OCI-LY7 (cell line): ENCODE measurements at regions not wholly inside any gene's neighbourhood (a gene's known extent, or its start where the extent isn't known, plus 50 kb on each side); places are given as distances from the start of the nearest gene placed in this dataset.

Source experiments
- BruUV-seq: library from RNA; stranded (reverse); fragments of 400-500 nt; replicated peaks from 2 replicates; lab custom pipeline; 2021; lab: Mats Ljungman, UMichigan
- CTCF ChIA-PET: fragments of 300-600 bp; sonication (Branson Sonifier 250); formaldehyde crosslinking; loops from one replicate; lab custom pipeline; 2022; ENCODE audit warnings: antibody characterized with exemption; ENCODE audit not compliant: unreplicated experiment; lab: Charles Lee
- POLR2A ChIA-PET: fragments of 300-600 bp; sonication (Branson Sonifier 250); formaldehyde crosslinking; loops from one replicate; lab custom pipeline; 2022; ENCODE audit warnings: antibody characterized with exemption; lab: Charles Lee
- DNase-seq: peaks from one replicate; pipeline ENCODE4 v3.0.0-alpha.2; 2015; ENCODE audit warnings: low spot score
- H2AFZ ChIP-seq: fragments of 200-600 bp; sonication (generic), shearing (Covaris generic); 2 replicates; pipeline ENCODE4 v1.6.1; 2014; ENCODE audit warnings: mild to moderate bottlenecking, antibody characterized with exemption, low read length, moderate library complexity
- H3K27ac ChIP-seq: fragments of 200-600 bp; sonication (generic); 2 replicates; pipeline ENCODE4 v1.5.1; 2014; ENCODE audit warnings: mixed run types, low read depth, mild to moderate bottlenecking, moderate library complexity, low read length, inconsistent platforms; ENCODE audit not compliant: poor library complexity, severe bottlenecking
- H3K36me3 ChIP-seq: fragments of 200-600 bp; sonication (generic); 2 replicates; pipeline ENCODE4 v1.6.1; 2014; ENCODE audit warnings: mild to moderate bottlenecking, antibody characterized with exemption, low read length, moderate library complexity, mixed read lengths; ENCODE audit not compliant: insufficient read depth
- H3K4me1 ChIP-seq: fragments of 200-600 bp; sonication (generic); 2 replicates; pipeline ENCODE4 v1.5.1; 2014; ENCODE audit warnings: mild to moderate bottlenecking, low read length; ENCODE audit not compliant: insufficient read depth, poor library complexity, severe bottlenecking
- H3K4me2 ChIP-seq: fragments of 200-600 bp; sonication (generic); 2 replicates; pipeline ENCODE4 v1.6.1; 2014; ENCODE audit warnings: mild to moderate bottlenecking, low read length
- H3K4me3 ChIP-seq: fragments of 200-600 bp; sonication (generic); 2 replicates; pipeline ENCODE4 v1.5.1; 2014; ENCODE audit warnings: mild to moderate bottlenecking, low read depth, low read length; ENCODE audit not compliant: poor library complexity, severe bottlenecking
- H3K79me2 ChIP-seq: fragments of 200-600 bp; sonication (generic); 2 replicates; pipeline ENCODE4 v1.6.1; 2016; ENCODE audit warnings: low read depth, mild to moderate bottlenecking, low read length, moderate library complexity, mixed read lengths; ENCODE audit not compliant: insufficient read depth
- H3K9me2 ChIP-seq: fragments of 200-600 bp; sonication (generic); 2 replicates; pipeline ENCODE4 v1.6.1; 2016; ENCODE audit warnings: mild to moderate bottlenecking, low read length, mixed read lengths; ENCODE audit not compliant: insufficient read depth
- H3K9me3 ChIP-seq: fragments of 200-600 bp; sonication (generic); 2 replicates; pipeline ENCODE4 v1.6.1; 2014; ENCODE audit warnings: mild to moderate bottlenecking, mixed run types, low read length, mixed read lengths
- H4K20me1 ChIP-seq: fragments of 200-600 bp; sonication (generic); 2 replicates; pipeline ENCODE4 v1.6.1; 2014; ENCODE audit warnings: mild to moderate bottlenecking, antibody characterized with exemption, low read length, moderate library complexity, mixed read lengths; ENCODE audit not compliant: insufficient read depth
- CTCF ChIP-seq: fragments of 200-600 bp; sonication (generic); conservative IDR thresholded peaks from 2 replicates; pipeline ENCODE4 v1.5.1; 2014; ENCODE audit warnings: mild to moderate bottlenecking, antibody characterized with exemption, low read length, moderate library complexity, mixed read lengths
- EZH2phosphoT487 ChIP-seq: fragments of 200-600 bp; sonication (generic); IDR thresholded peaks from 2 replicates; pipeline ENCODE4 v1.6.1; 2018; ENCODE audit warnings: low read depth, borderline replicate concordance, mild to moderate bottlenecking, mixed run types, antibody characterized with exemption, low read length, moderate library complexity, mixed read lengths
- intact Hi-C: fragments of 100-400 bp; cut with micrococcal nuclease; formaldehyde crosslinking; loops from one replicate; pipeline ENCODE4 v1.10.0; 2022; ENCODE audit not compliant: unreplicated experiment

GRCh38 chr3:72154391-72155335, 369.7 kb upstream of the PROK2 start:
- Histone ChIP-seq H4K20me1 (no peaks in the 10 kb centered on the region), H3K4me3 (no peak overlapping the region), H3K9me3 (peaks cover 11% of the 10 kb centered on the region; the same call in 1 of the 2 replicates), H3K79me2 (no peaks in the 10 kb centered on the region), H3K36me3 (no peaks in the 10 kb centered on the region), H2AFZ (no peak overlapping the region), H3K4me2 (no peak overlapping the region), H3K4me1 (peaks cover 17% of the 10 kb centered on the region), H3K27ac (no peak overlapping the region), H3K9me2 (no peaks in the 10 kb centered on the region)
- no peak for DNase-seq
- ChIA-PET CTCF (no interaction called here), POLR2A (no interaction called here)
- TF ChIP-seq CTCF (no peak), EZH2phosphoT487 (no peak)
- no TSS peak for BruUV-seq
- intact Hi-C loops, result no loop called here

GRCh38 chr3:72153477-72154314, 368.7 kb upstream of the PROK2 start:
- no peak for DNase-seq
- intact Hi-C loops, result no loop called here
- POLR2A ChIA-PET, result interaction anchor here (0.7 kb wide), 1 partner anchor 10 kb away, joined by 3 read pairs; no protein-coding TSS in a partner anchor
- H2AFZ ChIP-seq, result no peak overlapping the region
- CTCF ChIA-PET, result no interaction called here
- BruUV-seq, result no TSS peak
- no peaks in the 10 kb centered on the region for H4K20me1 ChIP-seq
- no peak overlapping the region for H3K4me2 ChIP-seq
- peaks cover 11% of the 10 kb centered on the region for H3K4me1 ChIP-seq
- peaks cover 11% of the 10 kb centered on the region; the same call in 1 of the 2 replicates for H3K9me3 ChIP-seq
- no peak overlapping the region for H3K4me3 ChIP-seq
- H3K36me3 ChIP-seq, result no peaks in the 10 kb centered on the region
- H3K27ac ChIP-seq, result no peak overlapping the region
- no peaks in the 10 kb centered on the region for H3K9me2 ChIP-seq
- TF ChIP-seq CTCF, result no peak
- TF ChIP-seq EZH2phosphoT487, result no peak
- no peaks in the 10 kb centered on the region for H3K79me2 ChIP-seq
